ENCODE measurements at regions not wholly inside any gene's neighbourhood (a gene's known extent, or its start where the extent isn't known, plus 50 kb on each side); places are given as distances from the start of the nearest gene placed in this dataset.

DNA sequence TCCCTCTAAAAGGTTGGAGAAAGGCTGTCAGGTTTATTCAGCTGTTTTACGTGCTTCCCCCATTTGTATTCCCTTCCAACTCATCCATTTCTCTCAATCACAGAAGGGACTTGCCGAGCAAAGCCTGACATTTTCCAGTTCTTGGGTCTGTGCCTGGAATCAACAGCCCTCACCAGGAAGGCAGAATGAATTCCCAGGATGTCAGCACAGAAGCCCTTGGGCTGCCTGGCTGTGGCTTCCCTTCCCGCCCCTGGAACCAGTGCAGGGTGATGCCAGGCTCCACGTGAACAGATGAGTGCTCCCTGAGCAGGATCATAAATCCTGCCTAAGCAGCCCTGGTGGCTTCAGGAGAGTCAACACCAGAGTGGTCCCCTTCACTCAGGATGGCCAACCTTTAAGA is 86.1 kb upstream of the CD83 start:
- DNase-seq = no peak

DNA sequence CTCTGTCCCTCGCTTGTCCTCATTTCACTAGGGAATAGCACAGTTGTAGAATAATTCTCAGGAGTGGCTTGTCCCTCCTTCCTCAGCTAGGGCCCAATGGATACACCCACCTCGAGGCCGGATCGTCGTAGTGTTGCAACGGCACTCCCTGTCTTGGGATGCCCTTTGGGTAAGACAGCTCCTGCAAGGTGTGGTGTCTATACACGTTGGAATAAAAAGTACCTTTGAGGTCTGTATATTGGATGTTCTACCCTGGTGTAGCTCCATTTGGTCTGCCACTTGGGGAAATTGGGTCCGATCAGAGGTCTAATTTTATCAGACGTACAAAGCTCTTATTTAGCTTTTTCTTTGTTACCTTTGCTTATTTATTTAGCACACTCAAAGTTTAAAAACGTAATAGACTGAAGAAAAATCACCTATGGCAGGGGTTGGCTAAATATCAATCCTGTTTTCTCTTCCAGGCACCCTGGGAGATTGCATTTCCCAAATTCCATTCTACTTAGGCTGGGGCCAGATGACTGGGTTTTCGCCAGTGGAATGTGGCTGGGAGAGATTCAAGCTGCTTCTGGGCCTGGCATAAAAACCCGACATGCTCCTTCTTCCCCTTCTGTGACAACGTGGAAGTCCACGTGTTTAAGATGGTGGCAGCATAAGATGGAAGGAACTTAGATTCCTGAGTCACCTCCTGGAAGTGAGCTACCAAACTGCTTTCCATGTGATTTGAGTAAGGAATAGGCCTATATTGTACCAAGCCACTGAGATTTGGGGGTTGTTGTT is 82.3 kb upstream of the CD83 start:
- DNase-seq = no peak

DNA sequence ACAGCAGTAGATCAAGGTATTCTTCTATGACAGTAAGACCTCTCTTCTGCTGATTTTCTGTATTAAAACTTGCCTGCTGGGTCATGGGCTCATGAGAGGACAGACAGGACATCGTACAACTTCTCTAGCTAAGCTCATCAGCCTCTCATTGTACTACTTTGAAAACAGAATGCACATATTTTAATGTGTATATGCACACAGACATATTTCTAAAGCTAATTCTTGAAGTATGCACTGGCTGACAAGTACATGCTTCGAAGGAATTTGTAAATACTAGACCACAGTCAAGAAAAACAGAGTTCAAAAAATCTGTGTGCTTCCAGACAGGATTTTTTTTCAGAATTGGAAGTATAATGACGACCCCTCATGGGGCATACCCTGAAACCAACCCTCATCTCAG is 81.7 kb upstream of the CD83 start:
- no peak for DNase-seq

DNA sequence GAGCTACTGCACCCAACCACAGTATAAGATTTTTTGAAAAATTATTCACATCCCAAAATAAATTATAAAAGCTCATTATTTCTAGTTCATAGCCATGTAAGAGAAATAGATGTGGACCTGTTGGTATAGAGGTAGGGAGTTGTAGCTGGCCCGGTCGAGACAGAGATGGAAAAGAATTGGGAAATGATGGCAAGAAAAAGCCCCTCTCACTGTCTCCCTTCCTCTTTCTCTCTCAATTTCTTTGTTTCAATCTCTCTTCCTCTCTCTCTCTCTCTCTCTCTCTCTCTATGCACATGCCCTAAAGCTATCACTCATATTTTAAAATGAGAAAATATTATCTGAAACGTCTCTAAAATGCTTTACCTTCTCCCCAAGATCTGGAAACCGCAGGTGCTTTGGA is 80.7 kb upstream of the CD83 start:
- no peak for DNase-seq

DNA sequence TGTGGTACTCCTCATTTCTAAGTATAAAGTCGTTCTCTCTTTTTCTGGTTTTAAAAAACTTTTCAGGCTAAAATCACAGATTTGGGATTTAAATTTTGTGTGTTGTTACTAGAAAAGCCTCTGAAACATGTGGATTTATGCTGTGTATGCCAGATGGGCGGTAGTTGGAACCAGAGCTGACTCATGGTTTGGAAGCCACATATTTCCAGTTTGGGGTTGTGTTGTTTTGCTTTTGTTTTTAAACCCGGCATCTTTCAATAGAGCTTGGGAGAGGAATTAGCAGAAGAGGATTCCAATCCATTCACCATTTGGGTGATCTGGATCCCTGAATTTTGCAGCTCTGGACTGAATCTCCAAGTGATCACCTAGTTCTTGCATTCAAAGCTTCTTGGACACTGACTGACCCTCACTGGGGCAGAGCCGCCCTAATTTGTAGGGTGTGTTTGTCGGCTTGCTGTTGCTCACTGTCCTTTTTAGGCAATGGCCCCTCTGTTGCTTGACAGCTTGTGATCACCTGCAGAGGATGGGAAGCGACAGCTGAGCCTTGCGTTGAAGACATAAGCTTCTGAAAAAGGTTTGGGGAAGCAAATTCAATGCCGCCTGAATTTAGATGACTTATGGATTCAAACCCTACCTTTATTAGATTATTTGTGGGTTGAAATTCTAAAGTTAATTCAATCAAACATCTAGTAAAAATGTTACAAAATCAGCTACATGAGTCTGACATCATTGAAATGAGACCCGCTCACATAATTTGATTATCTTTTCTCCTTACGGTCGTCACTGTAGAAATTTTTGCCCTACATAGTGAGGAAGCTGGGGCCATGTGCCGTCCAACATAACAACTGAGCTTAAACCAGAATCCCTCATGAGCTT is 79.9 kb upstream of the CD83 start:
- peak; percentile 53 for DNase-seq

DNA sequence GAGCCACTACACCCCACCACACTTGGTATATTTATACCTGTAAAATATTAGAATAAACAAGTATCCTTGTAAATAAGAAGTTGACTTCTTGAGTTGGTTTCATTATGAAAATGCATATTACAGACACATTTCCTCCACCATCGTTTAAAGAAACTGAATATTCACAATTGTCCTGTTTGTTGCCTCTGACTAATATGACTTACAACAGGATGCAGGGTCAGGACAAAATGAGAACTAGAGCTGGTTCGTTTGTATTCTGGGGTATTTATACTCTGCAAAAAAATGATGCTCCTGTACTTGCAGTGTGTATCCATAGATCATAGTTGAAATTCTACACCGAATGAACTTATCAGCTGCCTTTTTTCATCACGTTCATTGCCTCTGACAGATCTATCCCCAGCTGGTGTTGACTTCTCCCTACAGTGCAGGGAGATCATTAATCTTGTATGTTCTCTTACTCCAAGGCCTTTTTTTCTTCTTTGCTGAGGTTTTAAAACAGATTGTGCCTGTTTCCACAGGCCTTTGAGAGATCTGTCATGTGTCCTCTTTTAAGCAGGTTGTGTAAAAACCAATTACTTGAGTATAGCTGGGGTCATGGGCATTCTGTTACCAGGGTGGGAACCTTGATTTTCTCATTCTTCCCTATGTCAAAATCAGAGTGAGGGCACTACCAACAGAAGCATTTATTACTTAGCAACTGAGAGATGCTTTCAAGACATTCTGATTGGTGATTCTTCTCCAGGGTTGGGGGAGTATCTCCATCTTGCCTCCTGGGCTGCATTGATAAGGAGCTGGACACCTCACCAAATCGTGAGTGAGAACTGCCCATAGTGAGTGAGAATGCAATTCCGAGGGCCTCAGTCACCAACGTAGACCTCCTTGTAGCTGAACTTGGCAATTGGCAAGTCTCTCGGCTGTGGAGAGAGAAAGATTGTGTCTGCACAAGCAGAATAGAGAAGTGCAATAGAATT is 78.8 kb upstream of the CD83 start:
- no peak for DNase-seq

DNA sequence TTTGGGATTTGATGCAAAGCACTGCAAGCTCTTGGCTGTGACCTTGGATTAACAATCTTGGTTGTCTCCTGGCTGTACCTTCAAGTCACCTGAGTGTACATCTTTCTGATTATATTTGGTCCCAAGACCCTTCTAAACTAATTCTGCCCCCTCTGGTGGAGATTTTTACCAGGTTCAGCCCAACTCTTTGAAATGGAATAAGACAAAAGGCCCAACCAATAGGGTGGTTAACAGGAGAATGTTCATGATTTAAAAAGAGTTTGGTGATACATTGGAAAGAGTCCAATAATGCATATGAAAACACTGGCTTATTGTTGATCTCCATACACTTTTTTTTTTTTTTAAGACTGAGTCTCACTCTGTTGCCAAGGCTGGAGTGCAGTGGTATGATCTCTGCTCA is 77.5 kb upstream of the CD83 start:
- DNase-seq = no peak

DNA sequence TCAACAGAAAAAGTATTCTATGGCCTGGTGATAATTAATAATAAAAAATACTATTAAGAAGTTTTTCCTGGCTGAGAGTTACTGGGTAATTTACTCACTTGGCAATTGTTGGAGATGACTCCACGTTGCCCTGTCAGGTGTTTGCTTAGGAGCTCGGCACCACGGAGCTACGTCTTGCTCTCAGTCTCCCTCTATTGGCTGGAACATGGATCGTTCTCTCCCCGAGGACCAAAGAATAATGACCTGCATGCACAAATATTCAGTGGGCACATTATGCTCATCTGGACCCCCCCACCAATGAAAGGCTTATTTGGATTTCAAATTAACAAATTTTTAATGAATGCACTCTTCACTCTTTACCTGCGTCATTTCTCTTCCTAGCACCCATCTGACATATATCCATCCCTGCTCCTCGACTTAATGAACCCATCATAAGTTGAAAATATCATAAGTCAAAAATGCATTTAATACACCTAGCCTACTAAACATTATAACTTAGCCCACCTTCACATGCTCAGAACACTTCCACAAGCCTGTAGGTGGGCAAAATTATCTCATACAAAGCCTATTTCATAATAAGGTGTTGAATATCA is 71.0 kb upstream of the CD83 start:
- DNase-seq = no peak

DNA sequence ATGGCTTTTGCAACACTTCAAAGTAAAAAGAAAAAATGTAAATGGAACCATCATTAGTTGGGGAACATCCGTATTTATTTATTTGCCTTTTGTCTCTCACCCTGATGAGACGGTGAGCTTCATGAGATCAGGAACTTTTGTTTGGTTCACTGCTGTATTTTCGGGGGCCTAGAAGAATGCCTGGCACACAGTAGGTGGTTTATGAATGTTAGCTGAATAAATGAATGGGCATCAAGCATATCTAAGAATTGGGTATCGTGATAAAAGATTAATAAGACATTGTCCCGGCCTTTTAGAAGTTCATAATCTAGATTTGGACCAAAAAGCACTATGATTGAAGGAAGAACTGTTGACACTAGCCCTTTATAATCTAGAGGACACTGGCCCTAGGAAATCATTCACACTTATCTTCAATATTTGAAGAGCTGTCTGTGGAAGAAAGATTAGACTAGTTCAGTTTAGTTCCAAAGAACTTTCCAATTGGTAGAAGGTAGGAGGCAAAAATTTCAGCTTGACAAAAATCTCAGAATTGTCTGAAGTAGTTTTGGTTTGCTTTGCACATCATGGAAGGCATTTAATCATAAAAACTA is 70.3 kb upstream of the CD83 start:
- no peak for DNase-seq

DNA sequence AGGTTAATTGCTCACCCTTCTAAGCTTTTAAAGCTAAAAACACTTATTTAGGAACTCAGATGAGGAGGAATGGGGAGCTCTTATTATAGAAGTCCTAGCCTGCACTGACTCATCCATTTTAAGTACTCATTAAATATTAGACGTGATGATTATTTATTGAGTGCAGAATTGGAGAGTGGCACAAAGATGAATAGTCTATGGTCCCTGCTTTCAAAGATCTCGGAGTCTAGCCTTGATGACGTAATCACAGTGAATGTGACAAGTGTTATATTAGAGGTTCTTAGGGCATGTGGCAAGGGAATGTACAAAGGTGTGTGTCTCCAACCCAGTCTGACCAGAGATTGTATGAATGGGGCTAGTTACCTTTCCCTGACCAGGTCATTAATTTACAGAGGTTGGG is 68.7 kb upstream of the CD83 start:
- DNase-seq = no peak

DNA sequence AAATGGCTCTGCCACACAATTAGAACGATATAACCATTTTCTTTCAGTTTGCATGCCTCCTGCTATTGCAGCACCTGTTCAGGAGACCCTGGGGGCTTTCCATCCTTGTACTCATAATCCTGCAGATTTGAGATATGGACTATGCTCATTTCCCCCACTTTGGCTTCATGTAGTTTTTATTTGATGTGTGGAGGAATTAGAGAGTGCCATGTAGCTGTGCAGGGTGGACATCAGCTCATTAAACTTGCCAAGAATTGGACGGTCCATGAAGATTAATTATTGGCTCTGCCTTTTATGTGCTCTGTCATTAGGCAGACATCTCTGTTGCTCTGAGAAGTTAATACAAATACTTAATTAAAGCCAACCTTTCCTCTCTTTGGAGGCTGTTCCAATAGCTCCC is 66.2 kb upstream of the CD83 start:
- no peak for DNase-seq

DNA sequence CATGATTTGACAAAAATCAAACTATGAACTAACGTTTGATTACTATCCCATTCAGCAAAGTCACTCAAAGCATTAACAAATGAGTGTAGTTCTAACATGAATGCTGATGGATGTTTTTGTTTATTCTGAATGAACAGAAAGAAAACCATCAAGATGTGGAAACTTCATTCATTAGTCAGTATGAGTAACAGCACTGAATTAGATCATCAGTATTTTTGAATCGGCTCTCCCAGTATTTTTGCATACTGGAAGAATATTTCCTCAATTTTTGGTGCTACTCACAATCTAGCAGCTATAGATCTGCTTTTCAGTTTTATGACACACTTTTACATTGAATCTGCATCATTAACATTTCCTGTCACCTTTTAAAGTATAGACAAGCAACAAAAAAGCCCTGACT is 63.8 kb upstream of the CD83 start:
- DNase-seq = no peak

DNA sequence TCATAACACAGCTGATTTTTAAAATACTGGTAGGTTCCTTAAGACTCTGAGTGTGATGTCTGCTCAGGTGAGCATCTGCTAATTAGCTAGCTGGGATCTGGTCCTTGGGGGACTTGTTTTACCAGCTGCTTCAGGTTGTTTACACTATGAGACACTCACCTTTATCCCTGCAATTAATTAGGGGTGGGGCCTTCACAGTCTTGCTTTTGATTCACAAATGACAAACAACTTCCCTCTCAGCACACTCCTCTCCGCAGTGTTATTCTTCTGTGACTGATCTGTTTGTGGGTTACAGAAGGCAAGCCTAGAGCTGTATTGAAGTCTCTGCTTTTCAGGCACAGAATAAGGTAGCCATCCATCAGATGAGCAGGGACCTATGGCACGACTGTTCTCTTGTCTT is 62.0 kb upstream of the CD83 start:
- no peak for DNase-seq

DNA sequence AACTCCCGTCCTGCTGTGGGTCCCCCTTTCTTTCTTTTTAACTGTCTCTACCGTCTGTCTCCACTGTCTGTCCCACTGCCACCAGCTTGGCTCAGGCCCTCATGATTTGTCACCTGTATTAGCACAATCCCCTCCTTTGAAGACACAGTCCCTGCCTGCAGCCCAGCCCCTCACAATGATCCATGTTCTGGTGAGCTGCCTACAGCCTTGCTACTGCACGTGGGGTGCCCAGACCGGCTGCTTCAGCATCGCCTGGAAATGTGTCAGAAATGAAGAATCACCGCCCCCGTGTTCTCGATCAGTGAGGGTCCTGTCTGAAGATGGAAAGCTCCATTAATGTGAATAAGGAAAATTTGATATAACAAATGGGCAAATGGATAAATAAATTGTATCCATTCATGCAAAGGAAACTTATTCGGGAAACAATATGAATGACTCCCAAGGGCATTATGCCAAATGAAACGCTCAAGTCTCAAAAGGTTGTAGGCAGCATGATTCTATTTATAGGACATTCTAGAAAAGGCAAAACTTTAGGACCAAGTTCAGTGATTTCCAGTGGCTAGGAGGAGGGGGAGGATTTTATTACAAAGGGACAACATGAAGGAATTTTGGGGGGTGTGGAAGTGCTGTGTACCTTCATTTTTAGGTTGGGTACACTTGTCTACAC is 59.4 kb upstream of the CD83 start:
- DNase-seq = no peak

DNA sequence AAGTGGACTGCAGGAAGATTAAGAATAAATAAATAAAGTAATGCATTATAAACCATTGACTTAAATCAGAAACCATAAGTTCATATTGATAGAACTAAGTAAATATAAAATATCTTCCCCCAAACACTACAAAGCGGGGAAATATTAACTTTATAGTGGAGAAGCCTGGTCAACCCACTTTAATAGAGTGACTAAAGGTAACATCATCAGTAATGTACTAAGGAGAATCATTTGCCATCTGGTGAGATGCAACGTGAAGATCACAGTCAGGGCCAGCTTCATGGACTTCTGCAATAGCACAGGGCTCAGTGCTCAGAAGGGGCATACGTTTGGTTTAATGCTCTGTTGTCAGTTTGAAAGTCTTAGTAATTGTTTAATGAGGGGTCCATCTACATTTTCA is 58.8 kb upstream of the CD83 start:
- DNase-seq = no peak

DNA sequence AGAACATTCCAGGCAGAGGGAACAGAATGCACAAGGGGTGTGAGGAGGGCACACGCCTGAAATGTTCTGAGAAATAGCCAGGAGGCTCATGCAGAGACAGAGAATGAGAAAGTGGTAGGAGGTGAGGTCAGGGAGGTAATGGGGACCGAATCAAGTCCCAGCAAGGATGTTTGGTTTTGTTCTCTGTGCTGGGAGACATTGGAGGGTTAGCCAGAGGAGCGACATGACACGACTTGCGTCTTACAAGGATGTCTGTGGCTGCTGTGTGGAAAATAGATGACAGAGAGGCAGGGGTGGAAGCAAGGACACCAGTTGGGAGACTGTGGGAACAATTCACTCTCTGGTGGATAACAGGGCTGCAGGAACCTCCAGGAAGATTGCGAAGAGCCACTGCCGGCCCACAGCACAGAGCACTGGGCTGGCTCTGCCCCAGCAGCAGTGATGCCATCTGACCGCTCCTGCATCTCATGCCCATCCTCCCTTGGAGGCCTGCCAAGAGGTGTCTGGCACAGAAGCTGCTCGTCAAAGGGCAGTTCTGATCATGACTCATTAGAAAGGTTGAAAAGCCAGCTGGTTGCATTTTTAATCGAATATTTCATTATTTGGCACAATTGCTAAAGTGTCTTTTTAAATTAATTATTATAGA is 57.7 kb upstream of the CD83 start:
- DNase-seq = no peak

DNA sequence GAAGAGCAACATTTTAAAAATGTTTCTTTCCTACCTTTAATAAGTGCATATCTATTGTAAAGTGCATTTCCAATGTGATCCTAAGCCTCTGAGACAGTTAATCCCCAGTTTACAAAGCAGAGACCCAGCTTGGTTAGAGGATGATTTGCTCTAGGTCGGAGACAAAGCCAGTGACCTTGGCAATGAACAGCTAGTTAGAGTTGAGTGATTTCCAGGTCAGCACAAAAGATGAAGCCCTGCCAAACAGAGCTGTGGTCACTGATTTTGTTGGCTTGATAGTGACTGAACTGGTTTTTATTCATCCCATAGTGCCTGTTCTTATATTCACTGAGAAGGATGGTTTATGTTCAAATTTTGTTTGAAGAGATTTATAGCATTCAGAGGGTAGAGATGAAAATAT is 56.6 kb upstream of the CD83 start:
- no peak for DNase-seq

DNA sequence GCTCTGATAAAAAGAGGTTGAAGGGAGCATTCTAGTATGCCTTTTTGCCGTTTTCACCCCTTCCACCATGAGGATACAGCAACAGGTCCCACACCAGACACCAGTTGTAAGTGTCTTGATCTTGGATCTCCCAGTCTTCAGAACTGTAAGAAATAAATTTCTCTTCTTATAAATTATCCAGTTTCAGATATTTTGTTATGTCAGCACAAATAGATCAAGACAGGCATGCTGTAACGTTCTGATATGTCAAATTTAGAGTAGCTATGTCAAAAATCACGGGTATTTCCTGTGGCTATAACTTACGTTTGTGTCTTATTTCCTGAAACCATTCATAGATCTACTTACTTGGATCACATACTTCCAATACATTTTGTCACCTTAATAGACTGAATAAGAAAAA is 55.9 kb upstream of the CD83 start:
- DNase-seq = no peak

DNA sequence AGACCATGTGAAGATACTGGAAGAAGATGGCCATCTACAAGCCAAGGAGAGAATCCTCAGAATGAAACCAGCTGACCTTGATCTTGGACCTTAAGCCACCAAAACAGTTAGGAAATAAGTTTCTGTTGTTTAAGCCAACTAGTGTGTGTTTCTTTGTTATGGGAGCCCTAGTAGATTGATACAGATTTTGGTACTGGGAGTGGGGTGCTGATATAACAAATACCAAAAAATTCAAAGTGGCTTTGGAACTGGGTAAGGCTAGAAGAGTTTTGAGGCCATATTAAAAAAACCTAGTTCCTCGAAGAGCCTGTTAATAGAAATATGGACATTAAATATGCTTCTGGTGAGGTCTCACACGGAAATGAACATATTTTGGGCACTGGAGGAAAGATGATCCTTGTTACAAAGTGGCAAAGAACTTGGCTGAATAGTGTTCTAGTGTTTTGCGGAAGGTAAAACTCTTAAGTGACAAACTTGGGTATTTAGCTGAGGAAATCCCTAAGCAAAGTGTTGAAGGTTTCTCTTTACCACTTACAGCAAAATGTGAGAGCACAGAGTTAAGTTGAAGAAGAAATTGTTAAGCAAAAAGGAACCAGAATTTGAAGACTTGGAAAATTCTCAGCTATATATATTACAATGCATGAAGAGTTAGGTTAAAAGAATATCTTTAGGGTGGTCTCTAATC is 55.1 kb upstream of the CD83 start:
- DNase-seq = no peak

DNA sequence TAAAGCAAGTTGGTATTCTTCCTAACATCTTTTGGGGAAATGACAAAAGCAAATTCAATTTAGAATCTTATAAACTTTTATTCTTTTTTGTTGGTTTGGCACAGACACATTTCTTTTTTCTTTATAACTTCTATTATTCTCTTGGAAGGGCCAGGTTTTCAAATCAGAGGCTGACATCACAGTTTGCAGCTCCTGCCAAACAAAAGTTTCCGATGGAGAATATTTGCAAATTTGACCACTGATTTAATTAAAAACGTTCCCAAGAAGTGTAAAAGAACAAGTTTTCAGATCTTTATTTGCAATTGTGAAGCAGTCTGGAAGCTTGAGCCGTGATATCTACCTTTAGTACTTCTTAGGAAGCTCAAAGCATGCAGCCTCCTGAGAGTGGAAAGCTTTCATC is 53.8 kb upstream of the CD83 start:
- DNase-seq = peak; percentile 3
